ENCODE measurements at regions not wholly inside any gene's neighbourhood (a gene's known extent, or its start where the extent isn't known, plus 50 kb on each side); places are given as distances from the start of the nearest gene placed in this dataset.

DNA sequence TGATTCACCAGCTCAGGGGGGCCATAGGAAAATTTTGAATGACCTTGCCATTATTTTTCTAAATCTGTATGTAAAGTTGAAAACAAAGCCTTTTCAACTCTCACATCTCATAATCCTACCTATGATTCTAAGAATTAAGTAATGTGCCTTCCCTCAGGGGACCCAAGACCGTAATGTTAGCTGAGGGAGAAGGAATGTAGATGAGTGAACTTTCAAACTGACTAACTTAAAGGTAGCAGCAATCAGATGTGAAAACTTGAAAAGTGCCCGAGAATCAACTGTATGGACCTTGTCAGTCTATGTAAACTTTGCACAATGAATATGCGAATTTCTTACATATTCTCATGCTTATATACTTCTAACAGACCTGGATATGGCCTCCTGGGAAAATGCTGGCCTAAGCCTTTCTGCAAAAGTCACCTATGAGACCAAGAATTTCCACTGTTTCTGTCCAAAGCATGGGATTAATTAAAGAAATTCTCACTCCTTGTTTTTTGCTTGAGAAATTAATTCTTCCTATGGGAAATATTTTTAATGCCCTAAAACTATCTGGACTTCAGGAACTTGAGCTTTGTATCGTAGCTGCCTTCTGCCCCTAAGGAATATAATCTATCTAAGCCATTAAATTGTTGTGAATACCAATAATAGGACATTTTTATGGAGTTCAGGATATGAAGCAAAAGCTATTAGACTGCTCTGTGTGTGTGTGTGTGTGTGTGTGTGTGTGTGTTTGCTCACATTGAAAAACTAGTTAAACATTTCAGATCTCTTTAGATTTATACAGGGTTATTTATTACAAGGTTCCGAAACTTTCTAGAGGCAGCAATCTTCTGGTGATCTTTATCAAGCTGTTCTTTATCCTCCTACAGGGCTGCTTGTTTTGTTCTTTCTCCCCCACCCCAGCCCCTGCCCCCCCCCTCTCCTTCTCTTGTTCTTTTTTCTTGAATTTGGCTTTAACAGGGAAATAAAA lies 169.1 kb upstream of the CLINT1 start:
- TF ChIP-seq, protein P1, sequence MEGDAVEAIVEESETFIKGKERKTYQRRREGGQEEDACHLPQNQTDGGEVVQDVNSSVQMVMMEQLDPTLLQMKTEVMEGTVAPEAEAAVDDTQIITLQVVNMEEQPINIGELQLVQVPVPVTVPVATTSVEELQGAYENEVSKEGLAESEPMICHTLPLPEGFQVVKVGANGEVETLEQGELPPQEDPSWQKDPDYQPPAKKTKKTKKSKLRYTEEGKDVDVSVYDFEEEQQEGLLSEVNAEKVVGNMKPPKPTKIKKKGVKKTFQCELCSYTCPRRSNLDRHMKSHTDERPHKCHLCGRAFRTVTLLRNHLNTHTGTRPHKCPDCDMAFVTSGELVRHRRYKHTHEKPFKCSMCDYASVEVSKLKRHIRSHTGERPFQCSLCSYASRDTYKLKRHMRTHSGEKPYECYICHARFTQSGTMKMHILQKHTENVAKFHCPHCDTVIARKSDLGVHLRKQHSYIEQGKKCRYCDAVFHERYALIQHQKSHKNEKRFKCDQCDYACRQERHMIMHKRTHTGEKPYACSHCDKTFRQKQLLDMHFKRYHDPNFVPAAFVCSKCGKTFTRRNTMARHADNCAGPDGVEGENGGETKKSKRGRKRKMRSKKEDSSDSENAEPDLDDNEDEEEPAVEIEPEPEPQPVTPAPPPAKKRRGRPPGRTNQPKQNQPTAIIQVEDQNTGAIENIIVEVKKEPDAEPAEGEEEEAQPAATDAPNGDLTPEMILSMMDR (IDR thresholded peaks at IDR 0.05) = no peak
- TF ChIP-seq POLR2A (IDR thresholded peaks at IDR 0.05) = no peak

Measured in thyroid gland (tissue), 4 donors.